Stimulated activated CD4-positive, alpha-beta T cell treated with anti-CD3 and anti-CD28 coated beads, Interleukin-15, amount 100 ng/mL, for 48 hours (primary cell): ENCODE measurements at regions not wholly inside any gene's neighbourhood (a gene's known extent, or its start where the extent isn't known, plus 50 kb on each side); places are given as distances from the start of the nearest gene placed in this dataset.

Source experiments
- DNase-seq, 2 donors: peaks; one replicate each; pipeline ENCODE4 v3.0.0-alpha.2; 2020; ENCODE audit warnings: low read depth in 2 of 2

- DNase-seq = no peak
Measured at GRCh38 chr2:81976998-81977397, 1672.4 kb upstream of the LRRTM1 start.

GRCh38 chr2:81974216-81974615, 1669.7 kb upstream of the LRRTM1 start:
- DNase-seq = no peak

GRCh38 chr2:81942876-81943275, 1638.3 kb upstream of the LRRTM1 start:
- DNase-seq = no peak

GRCh38 chr2:81942136-81942680, 1637.7 kb upstream of the LRRTM1 start:
- DNase-seq = no peak

DNA sequence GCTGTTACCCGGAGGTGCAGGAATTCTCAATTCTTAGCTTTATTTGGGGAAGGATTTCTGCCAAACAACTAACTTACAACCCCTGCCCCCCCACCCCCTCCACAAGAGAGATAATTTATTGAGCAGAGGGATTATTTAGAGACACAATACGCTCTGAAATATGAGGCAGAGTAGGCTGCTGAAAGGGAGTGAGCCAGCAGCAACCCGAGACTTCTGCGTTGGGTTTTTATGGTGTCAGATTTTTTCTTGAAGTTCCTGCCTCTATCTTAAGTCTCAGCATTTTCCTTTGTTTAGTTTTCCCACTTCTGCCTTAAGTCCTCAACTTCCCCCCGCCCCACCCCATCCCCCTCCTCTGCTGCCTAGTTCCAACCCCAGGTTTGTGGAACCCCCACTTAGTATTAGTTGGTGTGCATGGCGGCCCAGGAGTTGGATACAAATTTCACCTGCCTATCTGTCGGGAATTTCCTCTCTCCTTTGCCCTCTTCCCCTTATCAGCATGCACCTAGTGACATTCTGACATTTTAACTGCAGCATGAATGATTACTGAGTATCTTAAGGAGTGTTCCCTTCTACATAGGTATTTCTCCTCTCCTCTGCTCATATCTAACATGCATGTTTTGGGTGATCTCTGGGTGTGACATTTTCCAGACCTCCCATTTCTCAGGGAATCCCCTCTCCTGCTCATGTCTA, 1635.9 kb upstream of the LRRTM1 start:
- no peak for DNase-seq

GRCh38 chr2:81937944-81938343, 1633.4 kb upstream of the LRRTM1 start:
- DNase-seq = no peak

- DNase-seq = no peak
Measured at GRCh38 chr2:81903534-81903933, 1599.0 kb upstream of the LRRTM1 start.

DNA sequence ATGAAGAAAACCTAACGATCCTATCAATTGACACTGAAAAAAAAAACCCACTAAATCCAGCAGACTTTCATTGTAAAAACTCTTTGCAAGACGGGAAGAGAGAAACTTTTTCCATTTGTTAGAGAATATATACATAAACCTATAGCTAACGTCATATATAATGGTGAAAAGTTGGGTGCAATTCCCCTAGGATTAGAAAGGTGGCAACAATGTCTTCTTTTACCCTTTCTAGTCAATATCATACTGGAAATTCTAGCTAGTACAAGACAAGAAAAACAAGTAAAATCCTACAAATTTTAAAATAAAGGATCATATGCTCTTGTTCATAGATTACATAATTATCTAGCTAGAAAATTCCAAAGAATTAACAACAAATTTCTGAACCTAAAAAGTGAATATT, 1596.5 kb upstream of the LRRTM1 start:
- no peak for DNase-seq

- no peak for DNase-seq
Measured at GRCh38 chr2:81895620-81896250, 1591.2 kb upstream of the LRRTM1 start.

GRCh38 chr2:81894451-81894990, 1590.0 kb upstream of the LRRTM1 start:
- no peak for DNase-seq

- no peak for DNase-seq
Measured at GRCh38 chr2:81876624-81877023, 1572.1 kb upstream of the LRRTM1 start.

GRCh38 chr2:81872006-81872405, 1567.5 kb upstream of the LRRTM1 start:
- DNase-seq = no peak

GRCh38 chr2:81870119-81870518, 1565.6 kb upstream of the LRRTM1 start:
- DNase-seq = no peak

GRCh38 chr2:81858998-81859397, 1554.4 kb upstream of the LRRTM1 start:
- DNase-seq = no peak

GRCh38 chr2:81853341-81853740, 1548.8 kb upstream of the LRRTM1 start:
- DNase-seq = no peak

- DNase-seq = no peak
Measured at GRCh38 chr2:81852651-81853050, 1548.1 kb upstream of the LRRTM1 start.

DNA sequence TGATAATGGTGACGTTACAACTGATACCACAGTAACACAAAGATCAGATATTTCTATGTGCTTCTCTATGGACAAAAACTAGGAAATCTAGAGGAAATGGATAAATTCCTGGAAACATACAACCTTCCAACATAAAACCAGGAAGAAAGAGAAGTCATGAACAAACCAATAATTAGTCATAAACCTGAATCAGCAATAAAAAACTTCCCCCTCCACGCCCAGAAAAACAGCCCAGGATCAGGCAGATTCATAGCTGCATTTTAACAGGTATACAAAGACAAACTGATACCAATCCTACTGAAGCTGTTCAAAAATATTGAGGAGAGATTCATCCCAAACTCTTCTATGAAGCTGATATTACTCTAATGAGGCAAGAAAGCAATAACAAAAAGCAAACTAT, 1535.2 kb upstream of the LRRTM1 start:
- DNase-seq = no peak

DNA sequence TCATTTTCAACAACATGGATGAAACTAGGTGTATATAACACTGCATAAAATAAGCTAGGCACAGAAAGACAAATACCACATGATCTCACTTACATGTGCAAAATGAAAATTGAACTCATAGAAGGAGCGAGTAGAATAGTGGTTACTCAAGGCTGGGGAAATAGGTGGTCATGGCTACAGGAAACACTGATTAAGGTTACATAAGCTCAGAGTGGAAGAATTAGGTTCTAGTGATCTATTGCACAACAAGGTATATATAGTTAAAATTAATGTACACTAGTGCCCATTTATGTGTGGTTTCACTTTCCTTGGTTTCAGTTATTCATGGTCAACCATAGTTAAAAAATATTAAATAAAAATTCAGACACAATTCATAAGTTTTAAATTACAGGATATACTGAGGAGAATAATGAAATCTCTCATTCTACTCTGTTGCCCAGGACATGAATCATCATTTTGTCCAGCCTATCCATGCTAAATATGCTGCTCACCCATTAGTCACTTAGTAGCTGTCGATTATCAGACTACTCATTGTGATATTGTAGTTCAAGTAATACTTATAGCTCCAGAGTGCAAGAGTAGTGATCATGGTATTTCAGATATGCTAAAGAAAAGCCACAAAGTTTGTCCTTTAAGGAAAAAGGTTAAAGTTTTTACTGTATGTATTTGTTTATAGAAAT, 1530.9 kb upstream of the LRRTM1 start:
- no peak for DNase-seq

- DNase-seq = no peak
Measured at GRCh38 chr2:81786811-81787210, 1482.3 kb upstream of the LRRTM1 start.

DNA sequence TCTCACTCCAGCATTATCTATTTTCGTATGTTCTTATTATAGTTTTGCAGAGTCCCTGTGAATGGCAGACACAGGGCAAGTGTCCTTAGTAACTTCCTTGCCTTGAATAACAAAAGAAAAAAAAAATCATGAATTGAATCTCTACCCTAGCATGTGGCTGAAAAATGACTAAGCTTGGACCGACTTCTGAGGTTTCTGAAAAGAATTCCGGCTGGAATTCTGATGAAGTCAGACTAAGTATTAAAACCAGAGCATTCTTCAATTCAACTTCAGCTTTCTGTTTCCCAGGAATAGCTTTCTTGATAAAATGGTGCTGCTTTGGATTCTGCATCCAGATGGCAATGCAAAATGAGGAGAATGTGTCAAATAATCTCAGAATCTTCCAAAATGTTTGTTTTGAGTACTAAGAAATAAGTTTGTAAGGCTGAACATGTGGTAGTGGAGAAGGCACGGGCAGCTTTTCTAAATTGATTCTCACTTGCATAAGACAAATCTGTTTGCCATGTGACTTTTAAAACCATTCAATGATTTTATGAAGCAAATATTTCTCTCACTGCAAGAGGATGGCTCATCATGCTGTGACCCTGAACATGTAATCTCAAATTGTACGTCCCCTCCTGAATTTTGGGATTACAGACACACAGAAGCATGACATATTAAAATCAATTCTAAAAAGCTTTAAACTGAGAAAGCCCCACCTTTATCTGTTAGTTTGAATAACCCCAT, 1462.8 kb upstream of the LRRTM1 start:
- DNase-seq = no peak

- DNase-seq = no peak
Measured at GRCh38 chr2:81747481-81748070, 1443.0 kb upstream of the LRRTM1 start.

GRCh38 chr2:81739966-81740365, 1435.4 kb upstream of the LRRTM1 start:
- no peak for DNase-seq
